GM13976 (cell line): ENCODE measurements at regions not wholly inside any gene's neighbourhood (a gene's known extent, or its start where the extent isn't known, plus 50 kb on each side); places are given as distances from the start of the nearest gene placed in this dataset.

Experiments used
- DNase-seq: peaks from one replicate; pipeline ENCODE4 v3.0.0; 2012; ENCODE audit warnings: low spot score
- in situ Hi-C: fragments of 300-500 bp; cut with MboI; formaldehyde crosslinking; loops from one replicate; pipeline ENCODE4 v1.12.0; 2022; ENCODE audit warnings: low sequenced_read_pairs, mixed read lengths, inconsistent platforms; ENCODE audit not compliant: unreplicated experiment
- TF ChIP-seq, protein P1 (sequence below): IDR thresholded peaks from 2 replicates; pipeline ENCODE4 v1.5.1; 2012; ENCODE audit warnings: borderline replicate concordance, mild to moderate bottlenecking; ENCODE audit not compliant: insufficient read depth; ENCODE audit errors: extremely low read depth, missing control alignments, control extremely low read depth

DNA sequence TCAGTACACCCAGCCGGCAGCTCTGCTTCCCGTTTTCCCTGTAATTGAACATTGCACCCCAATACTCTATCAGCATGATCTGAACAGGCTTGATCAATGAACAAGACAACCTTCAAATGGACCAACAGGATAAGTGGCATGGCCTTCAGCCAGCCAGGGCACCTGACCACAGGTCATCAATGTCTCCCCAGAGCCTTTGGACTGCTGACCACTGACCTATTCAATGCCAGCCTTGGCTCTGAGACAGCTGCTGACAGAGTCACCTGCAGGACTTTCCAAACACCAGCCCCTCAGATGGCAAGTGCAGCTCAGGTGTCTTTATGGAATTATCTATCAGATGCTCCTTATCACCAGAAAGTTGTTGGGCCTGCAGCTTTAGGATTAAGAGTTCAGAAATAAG is 462.9 kb upstream of the ASIC2 start:
- DNase-seq: no peak
- in situ Hi-C loops: no loop called here
- TF ChIP-seq, protein P1, sequence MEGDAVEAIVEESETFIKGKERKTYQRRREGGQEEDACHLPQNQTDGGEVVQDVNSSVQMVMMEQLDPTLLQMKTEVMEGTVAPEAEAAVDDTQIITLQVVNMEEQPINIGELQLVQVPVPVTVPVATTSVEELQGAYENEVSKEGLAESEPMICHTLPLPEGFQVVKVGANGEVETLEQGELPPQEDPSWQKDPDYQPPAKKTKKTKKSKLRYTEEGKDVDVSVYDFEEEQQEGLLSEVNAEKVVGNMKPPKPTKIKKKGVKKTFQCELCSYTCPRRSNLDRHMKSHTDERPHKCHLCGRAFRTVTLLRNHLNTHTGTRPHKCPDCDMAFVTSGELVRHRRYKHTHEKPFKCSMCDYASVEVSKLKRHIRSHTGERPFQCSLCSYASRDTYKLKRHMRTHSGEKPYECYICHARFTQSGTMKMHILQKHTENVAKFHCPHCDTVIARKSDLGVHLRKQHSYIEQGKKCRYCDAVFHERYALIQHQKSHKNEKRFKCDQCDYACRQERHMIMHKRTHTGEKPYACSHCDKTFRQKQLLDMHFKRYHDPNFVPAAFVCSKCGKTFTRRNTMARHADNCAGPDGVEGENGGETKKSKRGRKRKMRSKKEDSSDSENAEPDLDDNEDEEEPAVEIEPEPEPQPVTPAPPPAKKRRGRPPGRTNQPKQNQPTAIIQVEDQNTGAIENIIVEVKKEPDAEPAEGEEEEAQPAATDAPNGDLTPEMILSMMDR: no peak

DNA sequence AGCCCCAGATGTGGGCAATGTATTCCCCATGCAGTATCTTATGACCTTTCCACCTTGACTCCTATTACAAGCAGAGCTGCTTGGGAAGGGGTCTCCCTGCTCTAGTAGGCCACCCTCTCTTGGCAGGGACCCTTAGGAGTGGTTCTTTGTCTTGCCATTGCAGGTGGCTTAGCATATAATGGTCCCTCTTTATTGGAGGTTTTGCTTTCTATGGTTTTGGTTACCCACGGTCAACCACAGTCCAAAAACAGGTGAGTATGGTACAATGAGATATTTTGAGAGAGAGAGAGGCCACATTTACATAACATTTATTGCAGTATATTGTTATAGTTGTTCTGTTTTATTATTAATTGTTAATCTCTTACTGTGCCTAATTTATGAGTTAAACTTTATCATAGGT is 472.8 kb upstream of the ASIC2 start:
- in situ Hi-C loops: no loop called here

DNA sequence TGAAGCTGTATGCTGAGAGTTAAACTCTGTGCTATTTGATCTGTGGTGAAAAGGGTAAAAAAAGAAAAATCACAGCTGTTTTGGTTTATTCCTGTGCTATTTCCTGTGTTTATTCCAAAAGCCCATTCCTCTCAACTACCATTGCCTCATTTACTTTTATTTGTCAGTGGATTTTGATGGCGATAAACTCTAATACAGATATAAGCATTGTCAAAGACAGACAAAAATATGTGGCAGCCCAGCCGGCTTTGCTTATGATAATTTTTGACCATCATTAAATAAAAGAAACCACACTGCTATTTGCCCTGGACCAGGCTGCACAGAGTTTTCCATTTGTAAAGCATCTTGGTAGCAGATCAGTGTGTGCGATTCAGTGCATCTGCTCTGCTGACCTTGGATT is 473.6 kb upstream of the ASIC2 start:
- TF ChIP-seq, protein P1: no peak
- in situ Hi-C loops: no loop called here
- DNase-seq: no peak

More for the DNA sequence above, 472.8 kb upstream of the ASIC2 start:
- no peak for DNase-seq
- TF ChIP-seq, protein P1: no peak

DNA sequence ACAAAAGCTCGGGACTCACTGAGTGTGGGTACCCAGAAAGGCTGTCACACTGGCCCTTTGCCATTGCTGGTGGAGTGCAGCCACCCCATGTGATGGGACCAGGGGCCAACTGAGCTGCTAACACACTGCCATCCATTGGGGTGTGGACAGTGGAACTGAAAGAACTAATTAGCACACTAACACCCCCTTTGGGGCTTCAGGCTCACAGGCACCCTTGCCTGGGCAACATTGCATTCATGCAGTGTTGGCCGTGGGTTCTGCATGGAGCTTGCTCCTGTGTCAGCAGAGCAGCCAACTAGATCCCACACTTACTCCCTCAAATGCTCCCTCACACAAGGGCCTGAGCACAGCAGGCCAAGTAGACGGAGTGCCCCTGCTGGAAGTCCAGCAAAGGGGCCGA is 476.0 kb upstream of the ASIC2 start:
- TF ChIP-seq, protein P1: no peak
- in situ Hi-C loops: no loop called here
- no peak for DNase-seq

DNA sequence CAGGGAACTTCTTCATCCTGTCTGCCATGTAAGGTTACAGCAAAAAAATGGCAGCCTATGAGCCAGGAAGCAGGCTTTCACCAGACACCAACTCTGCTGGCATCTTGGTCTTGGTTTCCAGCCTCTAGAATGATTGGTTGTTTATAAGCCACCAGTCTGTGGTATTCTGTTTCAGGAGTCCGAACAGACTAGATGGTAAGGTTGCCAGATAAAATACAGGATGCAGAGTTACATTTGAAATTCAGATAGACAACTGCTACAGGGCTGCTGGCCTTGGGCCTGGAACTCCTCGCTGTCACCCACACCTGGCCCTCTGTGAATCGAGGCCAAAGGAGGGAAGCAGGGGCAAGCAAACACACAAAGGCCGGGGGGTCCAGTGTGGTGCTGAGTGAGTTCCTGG is 478.8 kb upstream of the CCL2 start:
- TF ChIP-seq, protein P1: no peak
- DNase-seq: no peak
- in situ Hi-C loops: loop anchor here (10.0 kb wide), 1 partner anchor 368 kb away; no protein-coding TSS in a partner anchor

DNA sequence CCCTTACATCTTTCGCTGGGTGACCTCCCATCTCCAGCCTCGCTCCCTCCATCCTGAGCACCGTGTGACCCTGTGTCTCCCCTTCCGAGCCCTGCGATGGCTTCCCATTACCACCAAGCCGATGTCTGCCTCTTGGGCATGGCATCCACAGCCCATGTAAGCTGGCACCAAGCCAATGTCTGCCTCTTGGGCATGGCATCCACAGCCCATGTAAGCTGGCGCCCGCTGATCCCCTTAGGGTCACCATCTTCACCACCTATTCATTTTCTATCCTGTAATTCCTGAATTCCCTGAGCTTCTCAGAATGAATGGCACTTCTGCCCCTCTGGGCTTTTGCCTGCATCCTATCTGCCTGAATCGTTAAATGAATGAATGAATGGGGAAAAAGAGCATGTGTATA is 478.2 kb upstream of the CCL2 start:
- in situ Hi-C loops: loop anchor here (10.0 kb wide), 1 partner anchor 368 kb away; no protein-coding TSS in a partner anchor
- no peak for DNase-seq
- TF ChIP-seq, protein P1: no peak

DNA sequence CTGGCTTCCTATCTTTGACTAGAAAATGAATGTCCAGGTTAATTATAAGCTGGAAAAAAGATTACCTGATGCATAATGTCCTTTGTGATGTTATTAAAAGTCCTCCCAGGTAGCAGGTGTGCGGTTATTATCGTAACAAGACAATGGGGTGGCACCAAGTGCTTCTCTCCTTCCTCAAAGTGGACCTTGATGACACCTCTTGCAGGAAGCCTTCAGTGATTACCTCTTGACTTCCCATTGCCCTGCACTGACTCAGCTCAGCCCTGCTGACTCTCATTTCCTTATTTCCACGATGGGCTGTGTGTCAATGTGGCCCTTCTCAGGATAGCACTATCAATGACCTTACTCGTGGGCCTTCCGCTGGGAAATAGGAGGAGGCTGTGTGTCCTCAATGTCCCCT is 477.4 kb upstream of the CCL2 start:
- no peak for DNase-seq
- in situ Hi-C loops: loop anchor here (10.0 kb wide), 1 partner anchor 367 kb away; no protein-coding TSS in a partner anchor
- TF ChIP-seq, protein P1: no peak
